ENCODE measurements at regions not wholly inside any gene's neighbourhood (a gene's known extent, or its start where the extent isn't known, plus 50 kb on each side); places are given as distances from the start of the nearest gene placed in this dataset.

- H3F3A ChIP-seq (ENCODE audit: insufficient read depth): no peaks in the 10 kb centered on the region
- no peak overlapping the region for H3K27ac ChIP-seq (ENCODE audit: low read depth, low read length)
- no peak overlapping the region for H3K4me3 ChIP-seq (ENCODE audit: insufficient read depth, low read length, poor library complexity, severe bottlenecking)
- H3K27me3 ChIP-seq (ENCODE audit: low read length): no peaks in the 10 kb centered on the region
- H2AFZ ChIP-seq (ENCODE audit: low read depth, low read length, severe bottlenecking): no peak overlapping the region
- H3K9me3 ChIP-seq (ENCODE audit: insufficient read depth, low read length): no peaks in the 10 kb centered on the region
- H3K79me2 ChIP-seq (ENCODE audit: insufficient read depth, low read length): no peaks in the 10 kb centered on the region
- H3K4me2 ChIP-seq (ENCODE audit: low read depth, low read length, poor library complexity, severe bottlenecking): no peak overlapping the region
- H3K36me3 ChIP-seq (ENCODE audit: low read length): no peaks in the 10 kb centered on the region
- TF ChIP-seq CTCF (IDR thresholded peaks at IDR 0.05; ENCODE audit: insufficient read depth, low read length, poor library complexity, severe bottlenecking): no peak
- no peak for TF ChIP-seq EZH2phosphoT487 (conservative IDR thresholded peaks at IDR 0.05; ENCODE audit: low read length)
- no peaks in the 10 kb centered on the region for H3K9me2 ChIP-seq (replicated peaks; ENCODE audit: insufficient read depth, low read length)
- H3K9ac ChIP-seq (ENCODE audit: low read length): no peak overlapping the region
- H4K20me1 ChIP-seq (ENCODE audit: low read depth, low read length): no peaks in the 10 kb centered on the region
Measured at GRCh38 chr16:60077861-60078260, 1343.7 kb upstream of the GOT2 start.

DNA sequence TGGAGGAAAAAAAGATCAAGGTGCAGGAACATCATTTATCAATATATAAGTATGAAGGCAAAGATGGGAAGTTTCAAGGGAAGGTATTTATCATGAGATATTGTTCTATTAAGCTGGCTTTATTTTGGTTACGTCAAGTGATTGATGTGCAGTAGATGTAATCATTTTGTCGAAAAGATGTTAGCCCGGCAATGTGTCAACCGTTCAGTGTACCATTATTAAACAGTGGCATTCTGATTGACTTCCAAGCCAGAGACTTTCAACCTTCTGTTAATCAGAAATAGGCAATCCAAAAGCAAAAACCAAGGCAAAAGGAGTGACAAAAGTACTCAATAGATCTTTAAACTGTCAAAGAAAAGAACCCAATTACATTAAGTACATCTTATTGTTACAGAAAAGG lies 1340.3 kb upstream of the GOT2 start:
- Histone ChIP-seq H3K36me3 (ENCODE audit: low read length) (no peaks in the 10 kb centered on the region), H3K79me2 (ENCODE audit: insufficient read depth, low read length) (no peaks in the 10 kb centered on the region), H2AFZ (ENCODE audit: low read depth, low read length, severe bottlenecking) (no peak overlapping the region), H4K20me1 (ENCODE audit: low read depth, low read length) (no peaks in the 10 kb centered on the region), H3K9me3 (ENCODE audit: insufficient read depth, low read length) (no peaks in the 10 kb centered on the region), H3K9me2 (replicated peaks; ENCODE audit: insufficient read depth, low read length) (no peaks in the 10 kb centered on the region), H3K4me3 (ENCODE audit: insufficient read depth, low read length, poor library complexity, severe bottlenecking) (no peak overlapping the region), H3K27ac (ENCODE audit: low read depth, low read length) (no peak overlapping the region), H3F3A (ENCODE audit: insufficient read depth) (no peaks in the 10 kb centered on the region), H3K27me3 (ENCODE audit: low read length) (no peaks in the 10 kb centered on the region), H3K4me2 (ENCODE audit: low read depth, low read length, poor library complexity, severe bottlenecking) (no peak overlapping the region), H3K9ac (ENCODE audit: low read length) (no peak overlapping the region)
- TF ChIP-seq CTCF (IDR thresholded peaks at IDR 0.05; ENCODE audit: insufficient read depth, low read length, poor library complexity, severe bottlenecking) (no peak), EZH2phosphoT487 (conservative IDR thresholded peaks at IDR 0.05; ENCODE audit: low read length) (no peak)

GRCh38 chr16:60073376-60073775 lies 1339.3 kb upstream of the GOT2 start:
- no peaks in the 10 kb centered on the region for H3F3A ChIP-seq (ENCODE audit: insufficient read depth)
- no peak overlapping the region for H2AFZ ChIP-seq (ENCODE audit: low read depth, low read length, severe bottlenecking)
- H4K20me1 ChIP-seq (ENCODE audit: low read depth, low read length): no peaks in the 10 kb centered on the region
- no peaks in the 10 kb centered on the region for H3K9me2 ChIP-seq (replicated peaks; ENCODE audit: insufficient read depth, low read length)
- no peaks in the 10 kb centered on the region for H3K36me3 ChIP-seq (ENCODE audit: low read length)
- no peaks in the 10 kb centered on the region for H3K79me2 ChIP-seq (ENCODE audit: insufficient read depth, low read length)
- no peak for TF ChIP-seq CTCF (IDR thresholded peaks at IDR 0.05; ENCODE audit: insufficient read depth, low read length, poor library complexity, severe bottlenecking)
- no peak for TF ChIP-seq EZH2phosphoT487 (conservative IDR thresholded peaks at IDR 0.05; ENCODE audit: low read length)
- H3K27ac ChIP-seq (ENCODE audit: low read depth, low read length): no peak overlapping the region
- H3K4me3 ChIP-seq (ENCODE audit: insufficient read depth, low read length, poor library complexity, severe bottlenecking): no peak overlapping the region
- H3K27me3 ChIP-seq (ENCODE audit: low read length): no peaks in the 10 kb centered on the region
- H3K4me2 ChIP-seq (ENCODE audit: low read depth, low read length, poor library complexity, severe bottlenecking): no peak overlapping the region
- no peaks in the 10 kb centered on the region for H3K9me3 ChIP-seq (ENCODE audit: insufficient read depth, low read length)
- no peak overlapping the region for H3K9ac ChIP-seq (ENCODE audit: low read length)

DNA sequence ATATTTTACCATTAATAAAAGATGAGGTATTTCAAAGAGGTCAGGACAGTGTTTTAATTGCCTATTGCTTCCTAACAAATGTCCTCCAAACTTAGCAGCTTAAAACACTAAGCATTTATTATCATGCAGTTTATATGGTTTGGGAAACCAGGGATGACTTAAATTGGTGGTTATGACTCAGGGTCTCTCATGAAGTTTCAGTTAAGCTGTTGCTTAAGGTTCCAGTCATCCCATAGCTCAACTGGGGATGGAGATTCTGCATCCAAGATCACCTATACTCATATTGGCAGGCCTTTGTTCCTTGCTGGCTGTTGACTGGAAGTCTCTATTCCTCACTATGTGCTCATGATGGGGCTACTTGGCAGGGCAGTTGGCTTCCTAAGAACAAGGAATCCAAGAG lies 1329.9 kb upstream of the GOT2 start:
- H3K27me3 ChIP-seq (ENCODE audit: low read length): no peaks in the 10 kb centered on the region
- H3K9ac ChIP-seq (ENCODE audit: low read length): no peak overlapping the region
- no peaks in the 10 kb centered on the region for H3K9me3 ChIP-seq (ENCODE audit: insufficient read depth, low read length)
- no peaks in the 10 kb centered on the region for H3K79me2 ChIP-seq (ENCODE audit: insufficient read depth, low read length)
- no peak overlapping the region for H2AFZ ChIP-seq (ENCODE audit: low read depth, low read length, severe bottlenecking)
- no peaks in the 10 kb centered on the region for H3K36me3 ChIP-seq (ENCODE audit: low read length)
- H3K4me2 ChIP-seq (ENCODE audit: low read depth, low read length, poor library complexity, severe bottlenecking): no peak overlapping the region
- no peak for TF ChIP-seq EZH2phosphoT487 (conservative IDR thresholded peaks at IDR 0.05; ENCODE audit: low read length)
- no peak for TF ChIP-seq CTCF (IDR thresholded peaks at IDR 0.05; ENCODE audit: insufficient read depth, low read length, poor library complexity, severe bottlenecking)
- no peaks in the 10 kb centered on the region for H4K20me1 ChIP-seq (ENCODE audit: low read depth, low read length)
- H3K9me2 ChIP-seq (replicated peaks; ENCODE audit: insufficient read depth, low read length): no peaks in the 10 kb centered on the region
- no peaks in the 10 kb centered on the region for H3F3A ChIP-seq (ENCODE audit: insufficient read depth)
- H3K27ac ChIP-seq (ENCODE audit: low read depth, low read length): no peak overlapping the region
- H3K4me3 ChIP-seq (ENCODE audit: insufficient read depth, low read length, poor library complexity, severe bottlenecking): no peak overlapping the region

Data from SU-DHL-6 (cell line).